NCI-H748 treated with DMSO at 0.1 percent for 48 hours (cell line): ENCODE measurements at regions not wholly inside any gene's neighbourhood (a gene's known extent, or its start where the extent isn't known, plus 50 kb on each side); places are given as distances from the start of the nearest gene placed in this dataset.
A peak's percentile ranks its signal among the peaks of the same experiment; 100 is the strongest.

Experiments used
- DNase-seq: peaks from one replicate; lab custom pipeline; 2025; lab: John Stamatoyannopoulos, UW

- no peak for DNase-seq
Observed at GRCh38 chr6:3640868-3641267, 110.6 kb downstream of the PXDC1 start.

- no peak for DNase-seq
Observed at GRCh38 chr6:3638662-3639061, 112.9 kb downstream of the PXDC1 start.

GRCh38 chr6:3636060-3636459 lies 115.5 kb downstream of the PXDC1 start:
- no peak for DNase-seq

GRCh38 chr6:3635482-3635881 lies 116.0 kb downstream of the PXDC1 start:
- no peak for DNase-seq

GRCh38 chr6:3634280-3634816 lies 117.2 kb downstream of the PXDC1 start:
- DNase-seq, result no peak

DNA sequence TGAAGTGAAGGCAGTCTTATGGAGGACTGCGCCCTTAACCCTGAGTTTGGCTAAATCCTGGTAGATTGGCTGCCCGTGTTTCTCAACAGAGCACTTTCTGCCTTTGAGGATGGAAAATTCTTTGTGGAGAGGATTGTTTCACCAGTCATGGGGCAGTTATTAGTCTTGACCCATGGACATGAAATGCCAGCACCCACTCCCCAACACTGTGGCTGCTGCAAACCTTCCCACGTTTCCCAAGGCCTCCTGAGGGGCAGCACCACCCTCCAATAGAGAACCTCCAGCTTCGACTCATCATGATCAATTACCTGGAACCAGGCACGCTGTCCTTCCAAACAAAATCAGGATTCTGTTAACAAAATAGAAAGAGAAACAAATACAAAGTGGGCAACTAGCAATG lies 117.8 kb downstream of the PXDC1 start:
- no peak for DNase-seq

GRCh38 chr6:3631877-3632276 lies 119.6 kb downstream of the PXDC1 start:
- no peak for DNase-seq

DNA sequence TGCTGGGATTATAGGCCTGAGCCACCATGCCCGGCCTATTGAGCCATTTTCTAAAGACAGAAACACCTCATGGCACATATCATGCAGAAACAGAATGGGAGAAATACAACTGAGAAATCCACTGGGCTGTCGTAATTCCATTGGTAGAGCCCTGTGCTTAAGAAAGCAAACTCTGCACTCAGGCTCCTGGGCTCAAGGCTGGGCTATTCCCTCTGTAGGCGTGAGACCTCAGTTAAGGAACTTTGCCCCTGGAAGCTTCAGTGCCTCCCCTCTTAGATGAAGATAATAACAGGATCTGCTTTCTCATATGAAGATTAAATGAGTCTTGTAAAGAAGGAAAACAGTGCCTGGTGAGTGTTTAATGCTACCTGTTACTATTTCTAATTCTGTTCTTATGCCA lies 120.3 kb downstream of the PXDC1 start:
- no peak for DNase-seq

GRCh38 chr6:3630258-3630835 lies 121.2 kb downstream of the PXDC1 start:
- DNase-seq, result no peak

DNA sequence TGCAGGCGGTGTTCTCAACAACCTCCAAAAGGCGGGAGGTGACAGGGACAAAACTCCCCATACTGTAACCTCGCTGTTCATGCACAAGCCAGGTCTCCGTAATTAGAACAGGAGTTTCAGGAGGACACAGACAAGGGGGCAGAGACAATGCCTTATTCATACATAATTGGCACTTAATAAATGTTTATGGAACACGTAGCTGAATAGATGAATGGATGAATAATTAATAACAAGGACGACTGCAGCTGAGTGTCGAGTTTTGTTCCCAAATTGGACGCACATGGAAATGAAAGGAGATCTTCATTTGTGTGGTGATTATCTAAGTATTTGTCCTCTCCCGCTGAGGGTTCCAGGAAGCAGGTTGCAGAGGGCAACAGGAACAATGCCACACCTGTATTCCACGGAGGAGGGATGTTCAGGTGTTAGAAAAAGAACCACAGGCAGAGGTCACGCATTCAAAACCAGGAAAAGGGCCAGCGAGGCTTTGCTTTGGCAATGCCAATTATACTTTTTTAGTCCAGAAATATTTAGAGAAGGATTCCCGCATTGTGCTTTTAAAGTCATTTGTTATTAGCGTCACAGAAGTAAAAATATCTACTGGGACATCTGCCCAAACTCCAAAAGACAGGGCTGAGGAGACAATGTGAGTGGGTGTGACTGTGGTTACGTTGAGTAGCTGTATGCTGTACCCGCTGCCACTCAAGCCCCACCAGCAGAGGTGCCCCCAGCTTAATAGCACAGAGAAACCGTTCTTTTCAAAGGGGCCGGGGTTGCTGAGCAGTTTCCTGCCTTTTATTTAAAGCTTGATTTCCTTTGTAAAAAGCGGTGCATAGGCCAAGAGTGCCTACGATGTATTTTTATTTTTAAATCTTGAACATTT lies 123.3 kb downstream of the PXDC1 start:
- peak; percentile 99 for DNase-seq

GRCh38 chr6:3627501-3627900 lies 124.0 kb downstream of the PXDC1 start:
- DNase-seq, result peak; percentile 96

GRCh38 chr6:3625980-3626563 lies 125.4 kb downstream of the PXDC1 start:
- DNase-seq, result no peak

DNA sequence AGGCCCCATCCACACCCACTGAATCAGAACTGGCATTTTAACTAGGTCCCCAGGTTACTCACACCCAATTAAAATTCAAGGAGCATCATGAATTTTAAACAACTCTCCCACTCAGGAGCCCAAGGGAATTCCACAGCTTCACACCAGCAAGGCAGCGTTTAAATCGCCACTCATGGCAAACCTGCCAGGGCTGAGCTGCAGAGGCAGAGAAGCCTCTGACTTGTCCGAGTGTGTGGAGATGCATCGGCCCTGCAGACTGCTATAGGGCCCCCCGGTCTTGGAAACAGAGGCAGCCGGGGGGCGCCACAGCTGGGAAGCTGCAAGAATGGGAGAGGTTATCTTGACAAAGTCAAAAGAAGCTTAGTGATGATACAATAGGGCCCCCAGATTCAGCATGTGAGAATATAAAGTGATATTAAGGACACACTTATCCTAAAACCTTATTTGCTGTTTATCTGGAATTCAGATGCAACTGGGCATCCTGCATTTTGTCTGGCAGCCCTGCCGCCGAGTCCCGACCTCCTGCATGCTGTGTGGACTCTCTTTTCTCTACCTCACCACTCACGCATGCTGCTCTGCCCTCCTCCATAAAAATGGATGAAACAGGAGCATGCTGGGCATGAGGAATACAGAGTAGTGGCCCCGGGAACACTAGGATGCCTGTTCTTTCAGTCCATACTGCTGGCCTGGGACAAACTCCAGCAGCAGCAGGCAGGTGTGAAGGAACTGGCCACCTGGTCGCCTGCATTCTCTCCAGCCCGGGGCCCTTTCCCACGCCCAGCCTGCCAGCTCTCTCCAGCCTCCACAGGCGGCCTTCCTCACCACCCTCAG lies 126.1 kb downstream of the PXDC1 start:
- DNase-seq, result no peak

- DNase-seq, result no peak
Observed at GRCh38 chr6:3624250-3625136, 127.0 kb downstream of the PXDC1 start.

DNA sequence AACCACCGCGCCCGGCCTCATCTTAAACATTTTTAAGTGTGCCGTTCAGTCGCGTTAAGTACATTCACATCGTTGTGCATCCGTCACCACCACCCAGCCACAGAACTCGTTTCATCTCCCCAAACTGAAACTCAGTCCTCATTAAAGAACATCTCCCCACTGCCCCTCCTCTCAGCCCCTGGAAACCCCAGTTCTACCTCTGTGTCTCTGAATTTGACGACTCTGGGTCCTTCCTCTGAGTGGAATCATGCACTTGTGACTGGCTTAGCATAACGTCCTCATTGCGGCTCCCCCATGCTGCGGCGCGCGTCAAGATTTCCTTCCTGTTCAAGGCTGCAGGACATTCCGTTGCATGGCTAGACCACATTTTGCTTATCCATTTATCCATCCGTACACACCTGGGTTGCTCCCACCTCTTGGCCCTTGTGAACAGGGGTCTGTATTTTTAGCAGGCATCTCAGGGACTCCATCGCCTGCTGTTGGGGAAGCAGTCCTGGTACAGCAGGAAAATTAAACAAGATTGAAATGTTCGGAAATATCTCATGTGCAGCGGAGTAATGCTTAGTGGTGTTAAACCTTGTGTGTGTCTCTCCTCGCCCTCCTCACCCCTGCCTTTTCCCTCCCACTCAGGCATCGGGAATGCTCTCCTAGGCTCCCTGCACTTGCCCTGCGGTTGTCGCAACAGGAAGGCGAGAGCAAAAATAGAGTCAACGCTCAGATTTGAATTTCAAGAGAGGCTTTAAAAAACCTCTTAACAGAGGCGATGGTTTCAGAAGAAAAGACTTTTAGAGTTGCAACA lies 127.9 kb downstream of the PXDC1 start:
- DNase-seq, result no peak

DNA sequence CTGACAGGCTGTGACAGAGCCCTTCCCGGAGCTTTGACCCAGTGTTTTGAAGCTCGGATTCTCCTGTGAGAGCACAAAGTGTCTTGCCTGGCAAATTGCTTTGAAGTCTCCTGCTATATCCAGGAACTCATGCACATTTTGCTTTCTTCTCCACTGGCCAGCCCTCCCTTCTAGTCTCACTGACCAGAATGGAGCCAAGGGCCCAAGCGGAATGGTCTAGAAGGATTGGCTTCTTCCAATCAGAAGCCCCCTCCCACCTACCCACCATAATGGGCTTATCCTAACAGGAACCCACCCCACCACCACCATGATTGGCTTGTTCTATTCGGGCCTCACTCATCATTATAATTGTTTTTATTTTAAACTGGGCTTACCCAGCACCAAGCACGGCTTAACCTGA lies 130.1 kb downstream of the PXDC1 start:
- no peak for DNase-seq

DNA sequence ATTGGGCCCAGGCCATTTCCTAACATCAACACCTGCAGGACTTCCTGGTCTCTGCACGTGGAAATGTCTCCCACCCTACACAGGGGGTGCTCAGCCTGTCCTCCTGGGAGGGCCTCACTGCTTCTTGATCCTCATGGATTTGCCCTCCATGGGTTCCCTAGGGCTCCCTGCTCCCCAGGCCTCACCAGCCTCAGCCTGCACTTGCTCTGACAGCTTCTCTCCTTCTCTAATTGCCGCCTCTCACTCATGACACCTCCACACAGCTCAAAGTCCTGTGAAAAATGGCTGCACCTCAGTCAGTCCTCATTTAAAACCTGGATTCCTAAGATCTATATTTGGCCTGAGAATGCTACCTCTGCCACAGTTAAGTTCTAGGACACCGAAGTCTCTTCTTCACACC lies 130.6 kb downstream of the PXDC1 start:
- no peak for DNase-seq

DNA sequence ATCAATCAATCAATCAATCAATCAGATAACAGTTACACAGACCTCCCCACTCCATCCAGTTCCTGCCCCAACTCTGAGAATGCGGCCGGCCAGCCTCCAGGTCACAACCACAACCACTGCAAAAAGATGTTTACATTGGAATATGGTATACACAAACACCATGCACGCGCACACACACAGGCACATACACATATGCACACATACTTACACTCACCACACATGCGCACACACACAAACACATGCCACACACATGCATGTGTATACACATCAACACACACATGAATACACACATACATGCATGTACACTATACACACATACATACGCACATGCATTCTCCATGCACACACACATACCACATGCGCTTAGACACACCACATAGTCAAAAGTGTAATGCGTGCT lies 131.1 kb downstream of the PXDC1 start:
- DNase-seq, result no peak

GRCh38 chr6:3619800-3620199 lies 131.7 kb downstream of the PXDC1 start:
- no peak for DNase-seq

GRCh38 chr6:3619201-3619600 lies 132.3 kb downstream of the PXDC1 start:
- DNase-seq, result no peak
